Left renal cortex interstitium (tissue), 4 donors: ENCODE measurements at regions not wholly inside any gene's neighbourhood (a gene's known extent, or its start where the extent isn't known, plus 50 kb on each side); places are given as distances from the start of the nearest gene placed in this dataset.

ENCODE experiments used
- DNase-seq, 4 donors: peaks; one replicate each; pipeline ENCODE4 v3.0.0-alpha.2; 2013; ENCODE audit warnings: low read depth in 4 of 4, low spot score in 2 of 4, missing footprints in 1 of 4

- no peak for DNase-seq
Measured at GRCh38 chr4:133263104-133263503, 114.0 kb downstream of the PCDH10 start.

DNA sequence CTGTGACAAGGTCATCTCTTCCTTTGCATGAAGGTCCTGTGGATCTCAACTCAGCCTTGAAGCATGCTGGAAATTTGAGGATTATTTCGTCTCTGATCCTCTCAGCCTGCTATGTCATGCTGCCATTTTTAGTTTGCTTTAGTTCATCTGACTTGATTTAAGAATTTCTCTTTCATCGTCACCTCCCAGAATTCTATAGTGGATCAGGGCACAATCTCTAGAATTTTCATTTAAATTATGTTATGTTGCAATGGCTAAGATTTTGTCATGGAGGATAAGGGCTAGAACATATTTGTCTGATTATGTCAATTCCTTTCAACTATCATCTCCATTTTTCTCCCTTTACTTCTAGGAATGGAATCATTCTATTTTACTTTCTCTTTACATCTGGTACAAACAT is 98.8 kb downstream of the PCDH10 start:
- no peak for DNase-seq

- no peak for DNase-seq
Measured at GRCh38 chr4:133245226-133245625, 96.1 kb downstream of the PCDH10 start.
